OCI-LY7 (cell line): ENCODE measurements at regions not wholly inside any gene's neighbourhood (a gene's known extent, or its start where the extent isn't known, plus 50 kb on each side); places are given as distances from the start of the nearest gene placed in this dataset.

ENCODE experiments used
- BruUV-seq: library from RNA; stranded (reverse); fragments of 400-500 nt; replicated peaks from 2 replicates; lab custom pipeline; 2021; lab: Mats Ljungman, UMichigan
- CTCF ChIA-PET: fragments of 300-600 bp; sonication (Branson Sonifier 250); formaldehyde crosslinking; loops from one replicate; lab custom pipeline; 2022; ENCODE audit warnings: antibody characterized with exemption; ENCODE audit not compliant: unreplicated experiment; lab: Charles Lee
- POLR2A ChIA-PET: fragments of 300-600 bp; sonication (Branson Sonifier 250); formaldehyde crosslinking; loops from one replicate; lab custom pipeline; 2022; ENCODE audit warnings: antibody characterized with exemption; lab: Charles Lee
- DNase-seq: peaks from one replicate; pipeline ENCODE4 v3.0.0-alpha.2; 2015; ENCODE audit warnings: low spot score
- H2AFZ ChIP-seq: fragments of 200-600 bp; sonication (generic), shearing (Covaris generic); 2 replicates; pipeline ENCODE4 v1.6.1; 2014; ENCODE audit warnings: mild to moderate bottlenecking, antibody characterized with exemption, low read length, moderate library complexity
- H3K27ac ChIP-seq: fragments of 200-600 bp; sonication (generic); 2 replicates; pipeline ENCODE4 v1.5.1; 2014; ENCODE audit warnings: mixed run types, low read depth, mild to moderate bottlenecking, moderate library complexity, low read length, inconsistent platforms; ENCODE audit not compliant: poor library complexity, severe bottlenecking
- H3K36me3 ChIP-seq: fragments of 200-600 bp; sonication (generic); 2 replicates; pipeline ENCODE4 v1.6.1; 2014; ENCODE audit warnings: mild to moderate bottlenecking, antibody characterized with exemption, low read length, moderate library complexity, mixed read lengths; ENCODE audit not compliant: insufficient read depth
- H3K4me1 ChIP-seq: fragments of 200-600 bp; sonication (generic); 2 replicates; pipeline ENCODE4 v1.5.1; 2014; ENCODE audit warnings: mild to moderate bottlenecking, low read length; ENCODE audit not compliant: insufficient read depth, poor library complexity, severe bottlenecking
- H3K4me2 ChIP-seq: fragments of 200-600 bp; sonication (generic); 2 replicates; pipeline ENCODE4 v1.6.1; 2014; ENCODE audit warnings: mild to moderate bottlenecking, low read length
- H3K4me3 ChIP-seq: fragments of 200-600 bp; sonication (generic); 2 replicates; pipeline ENCODE4 v1.5.1; 2014; ENCODE audit warnings: mild to moderate bottlenecking, low read depth, low read length; ENCODE audit not compliant: poor library complexity, severe bottlenecking
- H3K79me2 ChIP-seq: fragments of 200-600 bp; sonication (generic); 2 replicates; pipeline ENCODE4 v1.6.1; 2016; ENCODE audit warnings: low read depth, mild to moderate bottlenecking, low read length, moderate library complexity, mixed read lengths; ENCODE audit not compliant: insufficient read depth
- H3K9me2 ChIP-seq: fragments of 200-600 bp; sonication (generic); 2 replicates; pipeline ENCODE4 v1.6.1; 2016; ENCODE audit warnings: mild to moderate bottlenecking, low read length, mixed read lengths; ENCODE audit not compliant: insufficient read depth
- H3K9me3 ChIP-seq: fragments of 200-600 bp; sonication (generic); 2 replicates; pipeline ENCODE4 v1.6.1; 2014; ENCODE audit warnings: mild to moderate bottlenecking, mixed run types, low read length, mixed read lengths
- H4K20me1 ChIP-seq: fragments of 200-600 bp; sonication (generic); 2 replicates; pipeline ENCODE4 v1.6.1; 2014; ENCODE audit warnings: mild to moderate bottlenecking, antibody characterized with exemption, low read length, moderate library complexity, mixed read lengths; ENCODE audit not compliant: insufficient read depth
- CTCF ChIP-seq: fragments of 200-600 bp; sonication (generic); conservative IDR thresholded peaks from 2 replicates; pipeline ENCODE4 v1.5.1; 2014; ENCODE audit warnings: mild to moderate bottlenecking, antibody characterized with exemption, low read length, moderate library complexity, mixed read lengths
- EZH2phosphoT487 ChIP-seq: fragments of 200-600 bp; sonication (generic); IDR thresholded peaks from 2 replicates; pipeline ENCODE4 v1.6.1; 2018; ENCODE audit warnings: low read depth, borderline replicate concordance, mild to moderate bottlenecking, mixed run types, antibody characterized with exemption, low read length, moderate library complexity, mixed read lengths
- intact Hi-C: fragments of 100-400 bp; cut with micrococcal nuclease; formaldehyde crosslinking; loops from one replicate; pipeline ENCODE4 v1.10.0; 2022; ENCODE audit not compliant: unreplicated experiment

DNA sequence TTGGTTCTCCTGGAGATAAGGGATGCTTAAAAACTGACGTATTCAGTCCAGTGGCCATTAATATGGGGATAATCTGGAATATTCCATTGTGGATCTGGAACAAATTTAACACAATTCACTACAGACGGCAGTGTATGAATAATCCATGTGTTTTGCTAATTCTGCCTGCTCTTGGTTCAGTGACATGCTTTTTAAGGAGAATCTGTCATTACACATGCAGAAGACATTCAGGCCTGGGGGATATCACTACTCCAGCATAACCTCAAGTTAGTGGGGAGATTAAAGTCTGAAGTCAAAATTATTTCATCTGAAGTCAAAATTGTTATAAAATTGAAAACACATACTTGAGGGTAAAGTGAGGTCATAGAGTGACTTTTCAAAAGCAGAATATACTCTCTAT is 789.3 kb downstream of the USP25 start:
- H3K4me3 ChIP-seq, result no peak overlapping the region
- BruUV-seq, result no TSS peak
- no peak for TF ChIP-seq CTCF
- TF ChIP-seq EZH2phosphoT487, result no peak
- H3K79me2 ChIP-seq, result no peaks in the 10 kb centered on the region
- H3K9me2 ChIP-seq, result no peaks in the 10 kb centered on the region
- POLR2A ChIA-PET, result no interaction called here
- no peaks in the 10 kb centered on the region for H4K20me1 ChIP-seq
- no peak overlapping the region for H3K27ac ChIP-seq
- CTCF ChIA-PET, result no interaction called here
- DNase-seq, result no peak
- H3K4me1 ChIP-seq, result no peaks in the 10 kb centered on the region
- no peaks in the 10 kb centered on the region for H3K36me3 ChIP-seq
- H3K9me3 ChIP-seq, result peaks cover 14% of the 10 kb centered on the region
- no peak overlapping the region for H3K4me2 ChIP-seq
- intact Hi-C loops, result no loop called here
- no peak overlapping the region for H2AFZ ChIP-seq

DNA sequence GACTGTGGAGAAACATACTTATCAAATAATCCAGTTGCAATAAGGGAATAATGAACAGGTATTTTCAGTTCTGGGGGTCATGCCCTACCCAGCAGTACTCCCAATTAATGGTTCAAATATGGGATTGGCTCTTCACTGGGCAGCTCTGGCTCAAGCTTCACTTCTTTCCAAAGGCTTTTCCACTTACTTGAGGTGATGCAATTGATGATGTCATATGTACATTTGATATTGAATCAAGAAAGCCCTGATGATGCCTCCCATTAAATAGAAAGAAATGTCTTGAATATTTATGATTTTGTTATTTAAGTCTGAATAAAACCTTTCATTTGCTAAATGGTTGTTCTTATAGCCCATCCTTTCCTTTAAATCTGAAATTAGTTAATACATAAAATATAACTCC is 789.9 kb downstream of the USP25 start:
- no peaks in the 10 kb centered on the region for H4K20me1 ChIP-seq

GRCh38 chr21:16522548-16522947 is 792.8 kb downstream of the USP25 start:
- Histone ChIP-seq H3K36me3 (no peaks in the 10 kb centered on the region), H3K4me3 (no peak overlapping the region), H3K4me1 (no peaks in the 10 kb centered on the region), H2AFZ (no peak overlapping the region), H3K27ac (no peak overlapping the region), H3K4me2 (no peak overlapping the region), H3K9me2 (no peaks in the 10 kb centered on the region), H3K79me2 (no peaks in the 10 kb centered on the region), H4K20me1 (no peaks in the 10 kb centered on the region), H3K9me3 (peaks cover 13% of the 10 kb centered on the region; the same call in 1 of the 2 replicates)
- ChIA-PET POLR2A (no interaction called here), CTCF (no interaction called here)
- no peak for TF ChIP-seq CTCF
- TF ChIP-seq EZH2phosphoT487, result no peak
- DNase-seq, result no peak
- BruUV-seq, result no TSS peak
- intact Hi-C loops, result no loop called here

More for the DNA sequence above, 789.9 kb downstream of the USP25 start:
- Histone ChIP-seq H3K36me3 (no peaks in the 10 kb centered on the region), H3K4me1 (no peaks in the 10 kb centered on the region), H3K79me2 (no peaks in the 10 kb centered on the region), H2AFZ (no peak overlapping the region), H3K9me3 (peaks cover 14% of the 10 kb centered on the region), H3K27ac (no peak overlapping the region), H3K4me2 (no peak overlapping the region), H3K4me3 (no peak overlapping the region), H3K9me2 (no peaks in the 10 kb centered on the region)
- intact Hi-C loops, result no loop called here
- TF ChIP-seq CTCF (no peak), EZH2phosphoT487 (no peak)
- no TSS peak for BruUV-seq
- ChIA-PET POLR2A (no interaction called here), CTCF (no interaction called here)
- DNase-seq, result no peak
